ENCODE measurements at regions not wholly inside any gene's neighbourhood (a gene's known extent, or its start where the extent isn't known, plus 50 kb on each side); places are given as distances from the start of the nearest gene placed in this dataset.

DNA sequence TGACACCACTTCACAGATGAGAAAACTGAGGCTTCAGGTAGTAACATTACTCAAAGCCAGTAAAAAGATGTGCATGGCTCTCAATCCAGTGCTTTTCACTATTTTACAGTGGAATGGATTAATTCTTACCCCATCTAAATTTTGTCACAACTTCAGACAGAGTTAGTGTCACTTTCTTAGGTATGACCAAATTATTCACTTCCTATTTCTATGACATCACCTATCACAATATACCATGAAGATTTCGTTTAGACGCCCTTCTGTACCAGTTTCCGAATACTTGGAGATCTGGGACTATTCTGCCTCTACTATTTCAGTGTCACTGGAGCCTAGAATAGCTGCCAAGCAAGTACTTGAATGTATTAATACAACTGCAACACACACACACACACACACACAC is 437.5 kb downstream of the KLF12 start:
- no peak overlapping the region for H3K4me3 ChIP-seq (ENCODE audit: low read depth, low read length)
- TF ChIP-seq, protein P1, sequence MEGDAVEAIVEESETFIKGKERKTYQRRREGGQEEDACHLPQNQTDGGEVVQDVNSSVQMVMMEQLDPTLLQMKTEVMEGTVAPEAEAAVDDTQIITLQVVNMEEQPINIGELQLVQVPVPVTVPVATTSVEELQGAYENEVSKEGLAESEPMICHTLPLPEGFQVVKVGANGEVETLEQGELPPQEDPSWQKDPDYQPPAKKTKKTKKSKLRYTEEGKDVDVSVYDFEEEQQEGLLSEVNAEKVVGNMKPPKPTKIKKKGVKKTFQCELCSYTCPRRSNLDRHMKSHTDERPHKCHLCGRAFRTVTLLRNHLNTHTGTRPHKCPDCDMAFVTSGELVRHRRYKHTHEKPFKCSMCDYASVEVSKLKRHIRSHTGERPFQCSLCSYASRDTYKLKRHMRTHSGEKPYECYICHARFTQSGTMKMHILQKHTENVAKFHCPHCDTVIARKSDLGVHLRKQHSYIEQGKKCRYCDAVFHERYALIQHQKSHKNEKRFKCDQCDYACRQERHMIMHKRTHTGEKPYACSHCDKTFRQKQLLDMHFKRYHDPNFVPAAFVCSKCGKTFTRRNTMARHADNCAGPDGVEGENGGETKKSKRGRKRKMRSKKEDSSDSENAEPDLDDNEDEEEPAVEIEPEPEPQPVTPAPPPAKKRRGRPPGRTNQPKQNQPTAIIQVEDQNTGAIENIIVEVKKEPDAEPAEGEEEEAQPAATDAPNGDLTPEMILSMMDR (IDR thresholded peaks at IDR 0.05; ENCODE audit: borderline replicate concordance, insufficient read depth, low read depth, low read length), result no peak

- TF ChIP-seq, protein P1 (IDR thresholded peaks at IDR 0.05; ENCODE audit: borderline replicate concordance, insufficient read depth, low read depth, low read length), result no peak
- H3K4me3 ChIP-seq (ENCODE audit: low read depth, low read length), result no peak overlapping the region
Measured at GRCh38 chr13:73696271-73696670, 437.9 kb downstream of the KLF12 start.

DNA sequence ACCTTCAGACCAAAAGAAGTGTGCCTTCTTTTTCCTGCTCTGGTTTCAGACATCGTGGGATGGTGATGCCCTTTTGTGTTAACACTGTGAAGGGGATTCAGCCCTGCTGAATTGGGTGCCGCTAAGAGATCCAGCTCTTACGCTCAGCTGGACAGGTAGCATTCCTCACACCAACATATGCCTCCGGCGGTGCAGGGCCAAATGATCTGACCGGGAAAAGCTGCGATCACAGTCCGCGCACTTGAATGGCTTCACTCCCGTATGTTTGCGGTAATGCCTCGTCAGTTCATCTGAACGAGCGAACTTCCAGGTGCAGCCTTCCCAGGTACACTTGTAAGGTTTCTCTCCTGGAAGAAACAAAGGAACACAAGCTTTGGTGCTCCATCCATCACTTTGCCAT is 438.9 kb downstream of the KLF12 start:
- H3K4me3 ChIP-seq (ENCODE audit: low read depth, low read length), result no peak overlapping the region
- TF ChIP-seq, protein P1 (IDR thresholded peaks at IDR 0.05; ENCODE audit: borderline replicate concordance, insufficient read depth, low read depth, low read length), result no peak

GRCh38 chr13:73693215-73693614 is 441.0 kb downstream of the KLF12 start:
- H3K4me3 ChIP-seq (ENCODE audit: low read depth, low read length), result no peak overlapping the region
- TF ChIP-seq, protein P1 (IDR thresholded peaks at IDR 0.05; ENCODE audit: borderline replicate concordance, insufficient read depth, low read depth, low read length), result no peak

DNA sequence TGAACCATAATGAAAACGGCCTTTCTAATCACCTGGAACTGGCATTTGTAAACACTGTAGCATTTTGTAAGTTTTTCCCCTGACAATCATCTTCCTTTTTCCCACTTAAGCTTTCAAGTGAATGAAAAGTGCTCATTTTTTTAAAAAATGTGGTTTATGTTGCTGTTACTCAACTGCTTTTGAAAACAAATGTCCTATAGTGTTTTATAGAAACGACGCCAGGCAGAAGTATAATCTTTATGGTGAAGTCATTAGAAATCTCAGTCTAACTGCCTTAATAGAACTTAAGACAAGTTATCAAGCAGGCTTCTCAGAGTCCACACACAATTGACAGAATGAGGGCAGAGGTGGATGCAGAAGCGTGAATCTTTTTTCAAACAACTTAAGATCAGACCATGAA is 442.3 kb downstream of the KLF12 start:
- TF ChIP-seq, protein P1 (IDR thresholded peaks at IDR 0.05; ENCODE audit: borderline replicate concordance, insufficient read depth, low read depth, low read length), result no peak
- no peak overlapping the region for H3K4me3 ChIP-seq (ENCODE audit: low read depth, low read length)

DNA sequence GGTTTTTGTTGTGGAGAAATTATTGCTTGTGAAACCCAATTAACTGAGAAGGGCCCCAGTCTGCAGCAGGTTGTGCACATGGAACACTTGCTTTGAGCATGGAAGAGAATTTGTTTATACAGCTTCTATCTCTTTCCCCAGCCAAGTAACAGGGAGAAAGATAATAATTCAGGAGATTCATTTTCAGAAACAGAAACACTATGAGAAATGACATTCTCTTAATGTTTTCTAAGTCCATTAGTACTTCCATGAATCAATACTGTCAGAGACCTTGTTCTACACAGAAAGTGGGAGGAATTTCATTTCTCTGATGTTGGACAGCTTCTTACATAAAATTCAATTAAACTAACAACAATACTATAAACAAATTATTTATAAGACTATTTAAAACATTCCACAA is 446.3 kb downstream of the KLF12 start:
- TF ChIP-seq, protein P1 (IDR thresholded peaks at IDR 0.05; ENCODE audit: borderline replicate concordance, insufficient read depth, low read depth, low read length), result no peak
- H3K4me3 ChIP-seq (ENCODE audit: low read depth, low read length), result no peak overlapping the region

- no peak overlapping the region for H3K4me3 ChIP-seq (ENCODE audit: low read depth, low read length)
- TF ChIP-seq, protein P1 (IDR thresholded peaks at IDR 0.05; ENCODE audit: borderline replicate concordance, insufficient read depth, low read depth, low read length), result no peak
Measured at GRCh38 chr13:73687087-73687486, 447.1 kb downstream of the KLF12 start.

Measured in GM12875 (cell line).